Subcutaneous abdominal adipose tissue (tissue), 5 donors: ENCODE measurements at regions not wholly inside any gene's neighbourhood (a gene's known extent, or its start where the extent isn't known, plus 50 kb on each side); places are given as distances from the start of the nearest gene placed in this dataset.
"Not testable (repeated sequence)": the region's sequence is repeated elsewhere in the genome, so short reads cannot be mapped to it uniquely, and the experiment has no call there.

ENCODE experiments used
- H3K27ac ChIP-seq: one replicate; pipeline ENCODE4 v1.7.0; 2013; ENCODE audit warnings: low read depth, mild to moderate bottlenecking, inconsistent platforms, low read length, moderate library complexity
- H3K27me3 ChIP-seq, 5 donors: one replicate each; pipeline ENCODE4 v1.7.0; 2013; ENCODE audit warnings: low read length in 5 of 5, inconsistent platforms in 1 of 5; ENCODE audit not compliant: control insufficient read depth in 5 of 5, insufficient read depth in 4 of 5
- H3K36me3 ChIP-seq, 5 donors: one replicate each; pipeline ENCODE4 v1.7.0; 2013; ENCODE audit warnings: low read length in 5 of 5; ENCODE audit not compliant: control insufficient read depth in 5 of 5, insufficient read depth in 5 of 5
- H3K4me1 ChIP-seq, 5 donors: one replicate each; pipeline ENCODE4 v1.7.0; 2013; ENCODE audit warnings: low read length in 5 of 5, mild to moderate bottlenecking in 3 of 5, moderate library complexity in 1 of 5; ENCODE audit not compliant: control insufficient read depth in 5 of 5, insufficient read depth in 5 of 5
- H3K4me3 ChIP-seq, 5 donors: one replicate each; pipeline ENCODE4 v1.7.0; 2013; ENCODE audit warnings: low read length in 5 of 5, low read depth in 1 of 5
- H3K9ac ChIP-seq, 5 donors: one replicate each; pipeline ENCODE4 v1.7.0; 2013; ENCODE audit warnings: low read length in 5 of 5, mild to moderate bottlenecking in 4 of 5, moderate library complexity in 3 of 5
- H3K9me3 ChIP-seq, 5 donors: one replicate each; pipeline ENCODE4 v1.7.0; 2013; ENCODE audit warnings: low read length in 5 of 5; ENCODE audit not compliant: control insufficient read depth in 5 of 5
- donor health status: healthy.
- donor health status: healthy.
- donor health status: healthy.
- donor health status: healthy.
- donor health status: healthy.

- H3K4me3 ChIP-seq, result no peak overlapping the region
- no peaks in the 10 kb centered on the region for H3K36me3 ChIP-seq
- no peak overlapping the region for H3K9ac ChIP-seq
- H3K4me1 ChIP-seq, result no peaks in the 10 kb centered on the region
- peaks cover 2 to 8% (median 6%) of the 10 kb centered on the region in 5 donors for H3K9me3 ChIP-seq
- no peaks in the 10 kb centered on the region for H3K27me3 ChIP-seq
- H3K27ac ChIP-seq, result no peak overlapping the region
Measured at GRCh38 chr2:154570501-154570900, 128.0 kb upstream of the KCNJ3 start.

GRCh38 chr2:154576699-154577098 is 121.8 kb upstream of the KCNJ3 start:
- H3K4me1 ChIP-seq, H3K9ac ChIP-seq, H3K27me3 ChIP-seq, H3K36me3 ChIP-seq, H3K27ac ChIP-seq, H3K4me3 ChIP-seq: not testable (repeated sequence)
- H3K9me3 ChIP-seq, result peaks cover 0 to 11% (median 3%) of the 10 kb centered on the region in 5 donors

- peaks cover 0 to 11% (median 3%) of the 10 kb centered on the region in 5 donors for H3K9me3 ChIP-seq
Measured at GRCh38 chr2:154577390-154577789, 121.1 kb upstream of the KCNJ3 start.

GRCh38 chr2:154580767-154581166 is 117.7 kb upstream of the KCNJ3 start:
- Histone ChIP-seq H3K27ac (no peak overlapping the region), H3K27me3 (no peaks in the 10 kb centered on the region), H3K9me3 (peaks cover 0 to 11% (median 3%) of the 10 kb centered on the region in 5 donors), H3K4me1 (no peaks in the 10 kb centered on the region), H3K36me3 (no peaks in the 10 kb centered on the region), H3K9ac (no peak overlapping the region), H3K4me3 (no peak overlapping the region)

More at GRCh38 chr2:154577390-154577789, 121.1 kb upstream of the KCNJ3 start:
- Histone ChIP-seq H3K4me1 (no peaks in the 10 kb centered on the region), H3K27me3 (no peaks in the 10 kb centered on the region), H3K27ac (no peak overlapping the region), H3K36me3 (no peaks in the 10 kb centered on the region), H3K4me3 (no peak overlapping the region), H3K9ac (no peak overlapping the region)

GRCh38 chr2:154582694-154583093 is 115.8 kb upstream of the KCNJ3 start:
- not testable (repeated sequence) for H3K4me3 ChIP-seq, H3K36me3 ChIP-seq, H3K9ac ChIP-seq, H3K27me3 ChIP-seq, H3K27ac ChIP-seq, H3K4me1 ChIP-seq
- H3K9me3 ChIP-seq, result peaks cover 0 to 11% (median 3%) of the 10 kb centered on the region in 5 donors

GRCh38 chr2:154583274-154583673 is 115.2 kb upstream of the KCNJ3 start:
- not testable (repeated sequence) for H3K4me1 ChIP-seq, H3K36me3 ChIP-seq, H3K27me3 ChIP-seq, H3K4me3 ChIP-seq, H3K27ac ChIP-seq, H3K9ac ChIP-seq
- peaks cover 0 to 11% (median 3%) of the 10 kb centered on the region in 5 donors for H3K9me3 ChIP-seq

- no peaks in the 10 kb centered on the region for H3K9me3 ChIP-seq
- no peaks in the 10 kb centered on the region for H3K4me1 ChIP-seq
- H3K36me3 ChIP-seq, result no peaks in the 10 kb centered on the region
- no peak overlapping the region for H3K27ac ChIP-seq
- no peak overlapping the region for H3K4me3 ChIP-seq
- no peaks in the 10 kb centered on the region for H3K27me3 ChIP-seq
- no peak overlapping the region for H3K9ac ChIP-seq
Measured at GRCh38 chr2:154587739-154588138, 110.8 kb upstream of the KCNJ3 start.

- H3K36me3 ChIP-seq, result no peaks in the 10 kb centered on the region
- no peaks in the 10 kb centered on the region for H3K9me3 ChIP-seq
- H3K9ac ChIP-seq, result no peak overlapping the region
- no peaks in the 10 kb centered on the region for H3K27me3 ChIP-seq
- no peak overlapping the region for H3K27ac ChIP-seq
- H3K4me3 ChIP-seq, result no peak overlapping the region
- H3K4me1 ChIP-seq, result no peaks in the 10 kb centered on the region
Measured at GRCh38 chr2:154588838-154589237, 109.7 kb upstream of the KCNJ3 start.

- Histone ChIP-seq H3K27ac (no peak overlapping the region), H3K9me3 (no peaks in the 10 kb centered on the region), H3K27me3 (no peaks in the 10 kb centered on the region), H3K36me3 (no peaks in the 10 kb centered on the region), H3K4me3 (no peak overlapping the region), H3K4me1 (no peaks in the 10 kb centered on the region), H3K9ac (no peak overlapping the region)
Measured at GRCh38 chr2:154589514-154589913, 109.0 kb upstream of the KCNJ3 start.

GRCh38 chr2:154591294-154591820 is 107.1 kb upstream of the KCNJ3 start:
- Histone ChIP-seq H3K36me3 (no peaks in the 10 kb centered on the region), H3K27ac (no peak overlapping the region), H3K4me1 (no peaks in the 10 kb centered on the region), H3K9ac (no peak overlapping the region), H3K27me3 (no peaks in the 10 kb centered on the region), H3K9me3 (no peaks in the 10 kb centered on the region), H3K4me3 (no peak overlapping the region)

- peaks cover 0 to 2% (median 0%) of the 10 kb centered on the region in 5 donors for H3K9me3 ChIP-seq
- no peaks in the 10 kb centered on the region for H3K27me3 ChIP-seq
- H3K4me1 ChIP-seq, result no peaks in the 10 kb centered on the region
- H3K9ac ChIP-seq, result no peak overlapping the region
- no peak overlapping the region for H3K27ac ChIP-seq
- H3K36me3 ChIP-seq, result no peaks in the 10 kb centered on the region
- H3K4me3 ChIP-seq, result no peak overlapping the region
Measured at GRCh38 chr2:154599189-154599588, 99.3 kb upstream of the KCNJ3 start.
